GM10266 (cell line): ENCODE measurements at regions not wholly inside any gene's neighbourhood (a gene's known extent, or its start where the extent isn't known, plus 50 kb on each side); places are given as distances from the start of the nearest gene placed in this dataset.
"Not testable (repeated sequence)": the region's sequence is repeated elsewhere in the genome, so short reads cannot be mapped to it uniquely, and the experiment has no call there.

ENCODE experiments used
- DNase-seq: peaks from one replicate; pipeline ENCODE4 v3.0.0; 2012; ENCODE audit errors: extremely low spot score
- TF ChIP-seq, protein P1 (sequence below): IDR thresholded peaks from 2 replicates; pipeline ENCODE4 v1.5.1; 2012; ENCODE audit warnings: mild to moderate bottlenecking, low read depth; ENCODE audit not compliant: control insufficient read depth, insufficient read depth; ENCODE audit errors: missing control alignments

DNA sequence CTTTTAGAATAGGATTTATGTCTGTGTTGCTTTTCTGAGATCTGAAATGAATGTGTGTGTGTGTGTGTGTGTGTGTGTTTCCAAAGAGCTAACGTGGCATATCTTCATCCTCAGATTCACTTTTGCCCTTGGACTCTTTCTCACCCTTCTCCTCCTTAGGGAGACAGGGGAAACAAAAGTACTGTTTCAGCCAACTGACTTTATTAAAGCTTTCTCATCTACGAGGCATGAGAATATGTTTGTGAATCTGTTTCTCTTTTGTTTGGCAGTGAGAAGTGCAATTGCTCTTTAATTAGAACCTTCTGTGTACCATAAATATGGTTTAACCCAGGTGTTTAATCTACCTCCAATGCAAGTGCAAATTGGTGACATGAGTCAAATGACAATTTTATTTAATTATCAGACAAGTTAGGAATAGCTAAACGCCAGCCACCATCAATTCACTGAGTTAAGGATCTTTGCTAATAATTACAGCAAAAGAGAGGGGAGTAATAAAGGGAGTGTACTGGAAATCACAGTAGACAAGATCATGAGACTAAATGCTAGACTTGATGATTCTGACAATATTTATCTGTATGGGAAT is 186.4 kb upstream of the COL3A1 start:
- DNase-seq, result no peak
- TF ChIP-seq, protein P1, sequence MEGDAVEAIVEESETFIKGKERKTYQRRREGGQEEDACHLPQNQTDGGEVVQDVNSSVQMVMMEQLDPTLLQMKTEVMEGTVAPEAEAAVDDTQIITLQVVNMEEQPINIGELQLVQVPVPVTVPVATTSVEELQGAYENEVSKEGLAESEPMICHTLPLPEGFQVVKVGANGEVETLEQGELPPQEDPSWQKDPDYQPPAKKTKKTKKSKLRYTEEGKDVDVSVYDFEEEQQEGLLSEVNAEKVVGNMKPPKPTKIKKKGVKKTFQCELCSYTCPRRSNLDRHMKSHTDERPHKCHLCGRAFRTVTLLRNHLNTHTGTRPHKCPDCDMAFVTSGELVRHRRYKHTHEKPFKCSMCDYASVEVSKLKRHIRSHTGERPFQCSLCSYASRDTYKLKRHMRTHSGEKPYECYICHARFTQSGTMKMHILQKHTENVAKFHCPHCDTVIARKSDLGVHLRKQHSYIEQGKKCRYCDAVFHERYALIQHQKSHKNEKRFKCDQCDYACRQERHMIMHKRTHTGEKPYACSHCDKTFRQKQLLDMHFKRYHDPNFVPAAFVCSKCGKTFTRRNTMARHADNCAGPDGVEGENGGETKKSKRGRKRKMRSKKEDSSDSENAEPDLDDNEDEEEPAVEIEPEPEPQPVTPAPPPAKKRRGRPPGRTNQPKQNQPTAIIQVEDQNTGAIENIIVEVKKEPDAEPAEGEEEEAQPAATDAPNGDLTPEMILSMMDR, result no peak

DNA sequence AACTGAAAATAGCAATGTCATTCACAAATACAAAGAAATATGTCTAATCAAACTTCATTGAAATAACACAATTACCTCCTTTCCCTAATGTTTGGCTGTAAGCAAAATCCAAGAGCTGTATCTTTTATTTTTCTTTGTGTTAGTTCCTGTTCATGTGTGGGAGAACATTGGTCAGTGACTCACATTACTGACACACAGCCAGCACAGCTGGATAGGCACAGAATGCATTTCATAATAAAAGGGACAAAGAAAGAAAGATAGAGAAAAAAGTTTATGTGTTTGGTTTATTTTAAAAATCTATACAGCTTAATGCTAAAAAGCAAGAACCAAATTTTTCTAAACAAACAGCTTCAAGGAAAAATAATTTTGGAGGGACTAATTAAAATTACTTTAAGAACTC is 185.6 kb upstream of the COL3A1 start:
- TF ChIP-seq, protein P1, result no peak
- no peak for DNase-seq

DNA sequence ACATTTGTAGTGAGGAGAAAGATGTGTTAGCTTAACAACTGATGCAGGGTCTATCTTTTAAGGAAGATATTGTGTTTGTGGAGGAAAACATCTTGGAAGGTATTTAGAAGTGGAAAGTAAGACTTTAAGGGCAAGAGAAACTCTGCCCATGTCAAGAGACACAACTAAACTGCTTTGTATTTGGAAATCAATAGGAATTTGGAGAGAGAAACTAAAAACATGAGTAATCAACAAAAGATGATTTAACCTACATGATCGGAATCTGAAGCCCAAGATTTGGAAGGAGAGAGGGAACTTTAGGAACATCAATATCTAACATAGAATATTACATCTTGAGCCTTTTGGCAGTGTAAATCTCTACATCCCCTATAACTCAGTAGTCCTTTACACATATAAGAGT is 184.2 kb upstream of the COL3A1 start:
- DNase-seq, result no peak
- TF ChIP-seq, protein P1, result no peak

DNA sequence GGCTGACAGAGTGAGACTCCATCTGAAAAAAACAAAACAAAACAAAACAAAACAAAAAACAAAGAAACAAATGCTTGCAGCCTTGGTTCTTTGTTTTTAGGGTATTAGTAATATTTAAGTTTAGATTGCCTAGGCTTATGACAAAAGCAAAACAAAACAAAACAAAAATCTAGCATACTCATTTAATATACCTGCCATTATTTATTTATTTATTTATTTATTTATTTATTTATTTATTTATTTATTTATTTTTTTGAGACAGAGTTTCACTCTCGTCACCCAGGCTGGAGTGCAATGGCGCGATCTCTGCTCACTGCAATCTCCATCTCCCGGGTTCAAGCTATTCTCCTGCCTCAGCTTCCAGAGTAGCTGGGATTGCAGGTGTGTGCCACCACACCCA is 179.7 kb upstream of the COL3A1 start:
- DNase-seq, result not testable (repeated sequence)

DNA sequence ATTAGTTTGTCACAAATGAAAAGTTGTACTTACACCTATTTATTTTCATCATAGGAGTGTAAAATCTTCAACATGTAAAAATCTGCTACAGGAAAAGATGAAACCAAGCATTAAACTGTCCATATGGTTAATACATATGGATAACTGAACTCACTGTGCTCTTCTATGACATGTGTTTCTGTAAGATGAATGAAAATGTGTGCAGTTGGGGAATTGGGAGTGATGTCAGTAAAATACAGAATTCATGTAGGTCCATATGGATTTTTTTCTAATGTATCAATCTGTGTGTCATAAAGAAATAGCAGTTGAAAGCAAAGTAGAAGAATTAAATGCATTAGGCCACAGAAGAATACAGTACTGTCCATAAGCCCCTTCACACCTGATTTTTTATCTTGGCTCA is 178.4 kb upstream of the COL3A1 start:
- no peak for DNase-seq
- TF ChIP-seq, protein P1, result no peak

DNA sequence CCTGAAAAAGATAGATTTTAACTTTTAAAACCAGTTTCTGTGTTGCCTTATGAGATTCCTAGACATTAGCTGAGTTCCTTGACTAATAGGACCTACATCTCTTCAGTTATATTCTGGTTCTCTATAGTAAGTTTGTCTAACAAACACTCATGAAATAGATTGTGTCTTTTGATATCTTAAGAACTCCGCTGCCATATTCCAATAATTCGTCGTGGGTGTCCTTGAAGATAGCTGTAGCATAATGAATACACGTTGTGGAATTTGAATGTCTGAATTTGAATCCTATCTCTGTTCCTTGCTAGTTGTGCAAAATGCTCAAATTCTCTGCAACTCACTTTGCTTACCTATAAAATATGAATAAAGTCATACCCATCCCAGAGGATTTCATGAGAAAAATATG is 176.8 kb upstream of the COL3A1 start:
- no peak for DNase-seq
- TF ChIP-seq, protein P1, result no peak

DNA sequence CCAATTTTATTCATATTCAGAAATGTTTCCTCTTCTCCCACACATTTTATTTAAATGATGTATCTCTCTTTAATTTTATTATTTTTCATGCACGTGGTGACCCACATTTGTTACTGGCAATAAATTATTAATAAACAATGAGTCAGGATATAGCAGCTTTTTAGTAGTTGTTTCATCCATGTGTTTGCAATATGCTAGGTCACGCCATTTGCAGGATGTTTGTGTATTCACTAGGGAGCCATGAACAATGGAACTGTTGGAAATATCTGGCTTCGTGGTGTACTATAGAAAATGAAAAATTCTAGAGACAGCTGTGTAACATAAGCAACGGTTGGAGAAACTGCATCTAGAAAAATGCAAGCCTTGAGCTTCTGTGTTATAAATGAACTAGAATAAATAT is 176.0 kb upstream of the COL3A1 start:
- TF ChIP-seq, protein P1, result no peak
- DNase-seq, result no peak

DNA sequence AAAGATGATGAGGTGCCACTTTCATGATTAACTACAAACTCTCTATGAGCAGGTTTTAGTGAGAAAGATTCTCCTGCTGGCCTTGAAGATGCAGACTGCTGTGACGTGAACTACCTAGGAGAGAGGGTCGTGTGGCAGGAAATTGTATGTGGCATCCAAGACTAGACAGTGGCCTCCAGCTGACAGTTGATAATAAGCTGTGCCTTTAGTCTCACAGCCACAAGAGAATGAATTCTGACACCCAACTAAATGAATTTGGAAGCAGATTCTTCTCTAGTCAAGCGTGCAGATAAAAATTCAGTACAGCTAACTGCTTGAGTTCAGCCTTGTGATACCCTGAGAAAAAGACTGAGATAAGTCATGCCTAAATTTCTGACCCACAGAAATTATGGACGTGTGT is 169.0 kb upstream of the COL3A1 start:
- no peak for DNase-seq
- TF ChIP-seq, protein P1, result no peak
